Dendritic cell treated with granulocyte-macrophage colony-stimulating factor and Interleukin-4, amounts not matched to agents 40 ng/mL and 50 ng/mL, for 4 days (primary cell): ENCODE measurements at regions not wholly inside any gene's neighbourhood (a gene's known extent, or its start where the extent isn't known, plus 50 kb on each side); places are given as distances from the start of the nearest gene placed in this dataset.

ENCODE experiments used
- H3K27ac Mint-ChIP-seq: one replicate; pipeline ENCODE4 v1.8.0; 2022; ENCODE audit warnings: mild to moderate bottlenecking, mixed read lengths
- H3K27me3 Mint-ChIP-seq: one replicate; pipeline ENCODE4 v1.8.0; 2022; ENCODE audit warnings: mild to moderate bottlenecking, mixed read lengths
- H3K36me3 Mint-ChIP-seq: one replicate; pipeline ENCODE4 v1.8.0; 2022; ENCODE audit warnings: low read depth, mixed read lengths
- H3K4me1 Mint-ChIP-seq: one replicate; pipeline ENCODE4 v1.8.0; 2022; ENCODE audit warnings: low read depth, mixed read lengths
- H3K4me3 Mint-ChIP-seq: one replicate; pipeline ENCODE4 v1.8.0; 2022; ENCODE audit warnings: mild to moderate bottlenecking, moderate library complexity, mixed read lengths
- H3K9me3 Mint-ChIP-seq: one replicate; pipeline ENCODE4 v1.8.0; 2022; ENCODE audit warnings: mixed read lengths
- intact Hi-C: fragments of 100-400 bp; cut with micrococcal nuclease; formaldehyde crosslinking; loops from one replicate; pipeline ENCODE4 v1.15.0; 2022

DNA sequence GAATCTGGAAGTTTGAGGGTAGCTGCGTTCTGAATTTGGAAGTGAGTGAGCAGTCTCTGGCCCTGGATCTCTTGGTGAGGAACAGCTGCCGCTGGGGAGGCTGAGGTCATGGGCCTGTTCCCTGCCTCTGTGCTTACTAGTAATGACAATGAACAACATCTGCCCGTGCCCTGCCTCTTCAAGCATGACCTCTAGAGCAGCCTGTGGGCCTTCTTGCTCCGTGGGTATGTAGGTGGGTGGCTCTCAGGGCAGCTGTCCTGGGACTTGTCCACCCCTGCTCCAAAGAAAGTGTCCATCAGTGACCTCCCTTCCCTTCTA, 186.2 kb downstream of the CXCL12 start:
- Mint-ChIP-seq H3K27me3 (no peaks in the 10 kb centered on the region), H3K27ac (no peak overlapping the region), H3K9me3 (peaks cover 10% of the 10 kb centered on the region), H3K36me3 (no peaks in the 10 kb centered on the region), H3K4me1 (no peaks in the 10 kb centered on the region), H3K4me3 (no peak overlapping the region)
- intact Hi-C loops, result no loop called here

DNA sequence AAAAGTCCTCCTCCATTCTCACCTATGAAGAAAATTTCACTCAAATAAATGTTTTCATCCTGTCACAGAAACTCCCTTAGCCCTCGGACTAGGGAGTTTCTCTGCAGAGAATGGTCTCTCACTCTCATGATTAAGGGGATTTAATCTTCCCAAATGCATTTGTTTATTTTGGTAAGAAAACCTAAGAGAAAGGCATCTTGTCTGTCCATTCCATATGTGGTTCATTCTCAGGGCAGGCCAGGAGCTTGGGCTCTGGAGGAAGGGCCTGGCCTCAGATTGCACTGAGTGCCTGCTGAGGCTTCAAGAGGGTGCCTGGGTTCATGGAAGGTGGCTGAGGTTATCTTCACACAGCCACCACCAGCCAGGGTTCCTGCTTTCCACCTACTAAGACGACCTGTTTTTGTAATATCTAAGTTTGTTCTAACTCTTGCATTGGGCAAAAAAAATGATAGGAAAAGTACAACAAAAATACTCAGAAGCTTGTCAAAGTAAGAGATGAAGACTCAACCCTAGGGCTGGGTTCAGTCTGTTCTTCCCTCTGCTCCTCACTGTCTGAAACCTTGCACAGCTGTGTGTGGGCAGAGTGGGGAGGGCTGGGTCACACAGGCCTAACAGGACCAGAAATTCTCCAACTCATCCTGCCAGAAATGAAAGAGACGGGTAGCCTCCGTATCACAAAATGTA, 186.7 kb downstream of the CXCL12 start:
- Mint-ChIP-seq H3K27me3 (no peaks in the 10 kb centered on the region), H3K4me1 (no peaks in the 10 kb centered on the region), H3K27ac (no peak overlapping the region), H3K36me3 (no peaks in the 10 kb centered on the region), H3K4me3 (no peak overlapping the region), H3K9me3 (peaks cover 10% of the 10 kb centered on the region)
- intact Hi-C loops, result no loop called here

DNA sequence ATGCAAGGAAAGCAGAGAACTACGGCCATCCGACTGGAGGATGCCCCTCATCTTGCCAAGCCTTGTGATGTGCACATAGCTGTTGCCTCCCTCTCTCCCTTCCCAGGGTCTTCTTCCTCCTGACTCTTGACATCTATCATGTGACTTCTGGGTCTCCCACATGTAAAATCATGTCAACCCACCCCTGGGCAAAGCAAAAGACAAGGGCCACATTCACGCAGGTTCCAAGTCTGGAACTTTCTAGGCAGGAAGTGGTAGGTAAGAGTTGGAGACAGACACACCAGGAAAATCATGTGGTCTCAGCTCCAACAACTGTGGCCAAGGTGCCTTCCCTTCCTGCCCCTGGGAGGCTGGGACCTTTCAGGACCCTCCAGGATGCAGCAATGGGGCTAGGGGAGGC, 187.3 kb downstream of the CXCL12 start:
- Mint-ChIP-seq H3K27me3 (no peaks in the 10 kb centered on the region), H3K4me3 (no peak overlapping the region), H3K9me3 (peaks cover 10% of the 10 kb centered on the region), H3K4me1 (no peaks in the 10 kb centered on the region), H3K36me3 (no peaks in the 10 kb centered on the region), H3K27ac (no peak overlapping the region)
- intact Hi-C loops, result no loop called here

DNA sequence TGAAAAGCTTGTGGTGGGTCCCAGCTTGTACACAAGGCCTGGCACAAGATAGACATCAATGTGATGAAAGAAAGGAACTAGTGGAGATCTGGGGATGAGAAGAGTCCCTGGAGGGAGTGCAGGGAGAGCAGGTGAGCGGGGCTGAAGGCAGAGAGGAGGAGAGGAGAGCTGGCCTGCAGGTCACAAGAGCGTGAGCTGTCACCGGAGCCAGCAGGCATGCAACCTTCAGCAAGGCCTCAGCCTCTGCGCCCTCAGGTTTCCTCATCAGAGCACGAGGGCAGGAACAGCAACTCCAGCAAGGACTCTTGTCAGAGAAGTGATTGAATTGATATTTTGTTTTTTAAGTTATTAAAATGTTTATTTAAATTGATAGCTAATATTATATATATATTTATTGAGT, 188.6 kb downstream of the CXCL12 start:
- Mint-ChIP-seq H3K9me3 (no peaks in the 10 kb centered on the region), H3K27me3 (no peaks in the 10 kb centered on the region), H3K27ac (no peak overlapping the region), H3K4me3 (no peak overlapping the region), H3K36me3 (no peaks in the 10 kb centered on the region), H3K4me1 (no peaks in the 10 kb centered on the region)
- intact Hi-C loops, result no loop called here

DNA sequence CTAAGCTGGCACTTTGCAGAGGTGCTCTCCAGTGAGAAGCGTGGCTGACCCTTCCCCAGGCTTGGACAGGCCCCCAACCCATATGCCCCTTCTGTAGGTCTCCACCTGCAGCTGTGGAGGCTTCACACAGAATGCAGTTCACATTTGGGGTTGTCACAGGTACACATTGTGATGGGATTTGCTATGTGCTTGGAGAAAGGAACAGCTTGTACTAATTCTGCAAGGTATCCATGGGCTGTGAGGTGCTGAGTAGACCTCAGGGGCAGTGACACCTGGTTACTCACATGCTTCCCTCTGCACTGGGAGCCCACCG, 188.9 kb downstream of the CXCL12 start:
- no peaks in the 10 kb centered on the region for H3K4me1 Mint-ChIP-seq
- H3K4me3 Mint-ChIP-seq, result no peak overlapping the region
- no peak overlapping the region for H3K27ac Mint-ChIP-seq
- H3K36me3 Mint-ChIP-seq, result no peaks in the 10 kb centered on the region
- intact Hi-C loops, result no loop called here
- H3K9me3 Mint-ChIP-seq, result peaks cover under 1% of the 10 kb centered on the region
- H3K27me3 Mint-ChIP-seq, result no peaks in the 10 kb centered on the region

DNA sequence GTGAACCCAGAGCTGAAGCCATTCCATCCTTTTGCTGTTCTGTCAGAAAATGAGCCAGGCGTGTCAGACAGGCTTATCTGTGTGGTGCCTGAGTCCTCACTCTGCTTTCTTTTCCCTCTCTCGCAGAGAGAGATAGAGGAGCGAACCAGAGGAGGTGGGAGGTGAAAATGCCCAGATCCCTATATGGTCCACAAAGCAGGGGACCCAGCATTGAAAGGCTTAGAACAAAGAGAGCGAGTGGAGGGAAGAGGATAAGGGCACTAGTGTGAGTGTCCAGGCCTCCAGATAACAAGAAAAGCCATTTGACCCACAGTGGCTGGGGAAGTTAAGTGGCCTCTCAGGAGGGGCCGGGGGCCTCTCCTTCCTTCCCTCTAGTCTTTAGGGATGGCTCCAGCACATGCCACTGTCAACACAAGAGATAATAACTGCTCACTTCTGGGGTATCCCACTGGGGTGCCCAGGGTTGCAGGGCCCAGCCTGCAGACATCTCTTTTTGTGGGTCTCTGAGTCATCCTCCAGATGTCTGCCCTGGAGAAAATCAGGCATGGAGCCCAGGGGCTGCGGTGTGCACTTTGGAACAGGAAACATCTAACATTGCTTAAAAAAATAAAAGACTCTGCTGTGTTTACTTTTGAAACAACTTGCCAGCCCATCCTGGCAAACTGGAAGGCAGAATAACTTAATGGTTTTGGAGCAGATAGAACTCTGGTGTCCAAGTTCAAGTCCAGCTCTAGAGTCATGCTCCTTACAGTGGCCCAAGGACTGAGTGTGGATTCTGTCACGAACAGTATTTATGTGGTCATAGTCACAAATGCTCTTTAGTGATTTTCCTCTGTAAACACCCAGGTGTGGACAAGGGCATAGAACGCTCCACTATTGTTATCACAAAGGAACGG, 189.5 kb downstream of the CXCL12 start:
- intact Hi-C loops, result no loop called here
- H3K9me3 Mint-ChIP-seq, result peaks cover 6% of the 10 kb centered on the region
- H3K4me1 Mint-ChIP-seq, result no peaks in the 10 kb centered on the region
- no peaks in the 10 kb centered on the region for H3K27me3 Mint-ChIP-seq
- H3K27ac Mint-ChIP-seq, result no peak overlapping the region
- no peak overlapping the region for H3K4me3 Mint-ChIP-seq
- no peaks in the 10 kb centered on the region for H3K36me3 Mint-ChIP-seq

DNA sequence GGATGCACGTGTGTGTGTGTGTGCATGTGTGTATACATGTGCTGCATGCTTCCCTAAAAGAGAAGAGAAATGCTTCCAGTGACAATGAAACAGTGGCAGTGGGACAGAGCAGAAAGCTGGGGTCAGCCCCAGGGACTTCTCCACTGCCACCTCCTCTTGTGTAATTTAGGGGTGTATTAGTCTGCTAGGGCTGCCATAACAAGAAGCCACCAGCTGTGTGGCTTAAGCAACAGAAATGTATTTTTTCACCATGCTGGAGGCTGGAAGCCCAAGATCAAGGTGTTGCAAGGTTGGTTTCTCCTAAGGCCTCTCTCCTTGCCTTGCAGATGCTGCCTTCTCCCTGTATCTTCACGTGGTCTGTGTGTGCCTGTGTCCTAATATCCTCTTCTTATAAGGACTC, 190.5 kb downstream of the CXCL12 start:
- peaks cover 6% of the 10 kb centered on the region for H3K9me3 Mint-ChIP-seq
- no peaks in the 10 kb centered on the region for H3K36me3 Mint-ChIP-seq
- no peaks in the 10 kb centered on the region for H3K27me3 Mint-ChIP-seq
- H3K27ac Mint-ChIP-seq, result no peak overlapping the region
- H3K4me3 Mint-ChIP-seq, result no peak overlapping the region
- no peaks in the 10 kb centered on the region for H3K4me1 Mint-ChIP-seq
- intact Hi-C loops, result no loop called here

DNA sequence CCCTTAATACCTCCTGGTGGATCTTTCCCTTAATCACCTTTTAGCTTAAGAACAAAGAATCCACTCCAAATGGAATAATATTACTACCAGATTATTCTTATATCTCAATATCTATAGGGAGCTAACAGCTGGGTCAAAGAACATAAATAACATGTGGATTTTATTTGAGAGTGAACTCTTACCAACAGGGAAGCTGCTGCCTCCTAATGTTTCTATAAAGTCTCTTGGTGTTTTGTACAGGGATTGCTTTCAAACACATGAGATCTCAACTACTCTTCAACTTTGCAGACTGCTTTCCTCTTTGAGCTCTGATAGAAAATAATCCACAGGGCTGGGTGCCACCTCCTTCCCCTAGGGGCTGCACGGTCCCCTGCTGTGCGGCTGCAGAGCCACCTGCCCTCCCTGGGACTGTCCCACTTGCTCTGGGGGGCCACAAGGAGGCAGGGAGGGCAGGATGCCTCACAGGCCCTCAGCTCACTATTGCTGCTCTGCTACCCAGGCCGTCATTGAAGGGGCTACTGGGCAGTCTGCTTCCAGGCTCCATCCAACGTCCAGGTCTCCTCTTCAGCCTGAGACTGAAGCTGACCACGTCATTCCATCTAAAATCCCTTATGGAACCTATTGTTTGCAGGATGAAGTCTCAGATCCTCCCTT, 191.2 kb downstream of the CXCL12 start:
- peaks cover 6% of the 10 kb centered on the region for H3K9me3 Mint-ChIP-seq
- no peaks in the 10 kb centered on the region for H3K36me3 Mint-ChIP-seq
- H3K4me3 Mint-ChIP-seq, result no peak overlapping the region
- no peaks in the 10 kb centered on the region for H3K27me3 Mint-ChIP-seq
- no peaks in the 10 kb centered on the region for H3K4me1 Mint-ChIP-seq
- intact Hi-C loops, result no loop called here
- H3K27ac Mint-ChIP-seq, result no peak overlapping the region

DNA sequence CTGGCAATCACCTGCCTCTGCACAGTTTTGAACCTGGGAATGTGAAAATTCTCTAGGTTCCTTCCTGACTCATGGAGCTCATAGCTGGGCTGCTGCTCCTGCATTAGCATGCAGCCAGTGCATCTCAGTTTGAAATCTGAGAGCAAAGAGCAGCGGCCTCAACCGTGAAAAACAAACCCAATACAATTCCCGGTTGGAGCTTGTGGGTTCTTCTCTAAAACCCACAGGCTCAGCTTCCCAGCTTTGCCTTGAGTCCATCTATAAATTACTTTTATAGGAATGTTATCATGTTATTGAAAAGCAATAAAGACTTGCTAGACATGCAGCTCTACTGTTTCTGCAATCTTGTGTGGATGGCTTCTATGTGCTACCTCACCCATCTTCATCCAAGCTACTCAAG, 191.7 kb downstream of the CXCL12 start:
- no peak overlapping the region for H3K27ac Mint-ChIP-seq
- no peaks in the 10 kb centered on the region for H3K27me3 Mint-ChIP-seq
- no peaks in the 10 kb centered on the region for H3K4me1 Mint-ChIP-seq
- H3K36me3 Mint-ChIP-seq, result no peaks in the 10 kb centered on the region
- intact Hi-C loops, result no loop called here
- no peak overlapping the region for H3K4me3 Mint-ChIP-seq
- H3K9me3 Mint-ChIP-seq, result peaks cover 6% of the 10 kb centered on the region

DNA sequence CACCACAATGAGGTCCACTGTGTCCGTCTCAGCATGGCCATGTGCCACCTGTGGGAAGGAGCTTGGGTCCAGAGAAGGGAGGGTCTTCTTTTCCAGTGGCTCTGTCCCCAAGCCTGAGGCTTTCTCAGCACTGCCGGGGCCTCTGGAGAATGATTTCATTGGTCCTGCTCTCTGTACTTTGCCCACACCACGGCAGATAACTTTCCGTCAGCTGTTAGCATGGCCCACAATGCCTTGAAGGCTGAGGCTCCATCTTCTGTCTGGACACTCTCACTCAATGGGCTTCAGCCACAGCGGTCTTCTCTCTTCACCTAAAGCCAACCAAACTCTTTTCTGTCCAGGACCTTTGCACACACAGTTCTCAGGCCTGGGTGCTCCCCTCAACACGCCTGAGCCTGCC, 192.5 kb downstream of the CXCL12 start:
- Mint-ChIP-seq H3K36me3 (no peaks in the 10 kb centered on the region), H3K27me3 (no peaks in the 10 kb centered on the region), H3K4me3 (no peak overlapping the region), H3K9me3 (peaks cover 6% of the 10 kb centered on the region), H3K4me1 (no peaks in the 10 kb centered on the region), H3K27ac (no peak overlapping the region)
- intact Hi-C loops, result no loop called here

DNA sequence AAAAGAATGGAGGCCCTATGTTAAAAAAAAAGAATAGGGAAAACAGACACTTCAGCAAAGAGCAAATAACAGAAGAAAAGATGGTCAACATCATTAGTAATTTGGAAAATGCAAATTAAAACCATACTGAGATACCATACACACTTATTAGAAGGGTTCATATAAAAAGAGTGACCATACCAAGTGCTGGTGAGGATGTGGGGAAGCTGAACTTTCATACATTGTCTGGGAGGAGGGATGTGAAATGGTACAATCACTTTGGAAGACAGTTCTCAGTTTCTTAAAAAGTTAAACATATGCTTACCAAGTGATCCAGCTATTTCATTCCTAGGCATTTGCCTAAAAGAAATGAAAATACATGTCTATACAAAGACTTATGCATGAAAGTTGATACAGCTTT, 194.4 kb downstream of the CXCL12 start:
- Mint-ChIP-seq H3K27ac (no peak overlapping the region), H3K4me3 (no peak overlapping the region), H3K36me3 (no peaks in the 10 kb centered on the region), H3K9me3 (peaks cover 6% of the 10 kb centered on the region), H3K4me1 (no peaks in the 10 kb centered on the region), H3K27me3 (no peaks in the 10 kb centered on the region)
- intact Hi-C loops, result no loop called here

DNA sequence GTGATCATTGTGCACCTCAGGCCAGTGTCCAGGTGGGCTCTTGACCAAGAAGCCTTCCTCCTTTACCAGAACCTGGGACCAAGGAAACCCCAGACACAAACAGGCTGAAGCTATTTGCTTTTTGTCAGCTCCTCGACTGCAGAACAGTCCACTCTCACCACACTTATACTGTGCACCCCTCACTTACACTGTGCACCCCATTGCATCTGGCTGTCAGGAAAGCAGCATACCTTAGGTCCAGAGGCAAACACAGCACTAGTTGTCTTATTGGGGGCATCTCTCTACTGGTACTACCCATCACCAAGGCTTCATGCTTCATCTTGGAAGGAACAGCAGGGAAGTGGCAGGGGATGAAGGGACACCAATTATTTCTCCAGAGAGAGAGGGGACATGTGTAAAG, 198.1 kb downstream of the CXCL12 start:
- H3K36me3 Mint-ChIP-seq, result no peaks in the 10 kb centered on the region
- no peak overlapping the region for H3K4me3 Mint-ChIP-seq
- no peaks in the 10 kb centered on the region for H3K27me3 Mint-ChIP-seq
- no peak overlapping the region for H3K27ac Mint-ChIP-seq
- intact Hi-C loops, result no loop called here
- no peaks in the 10 kb centered on the region for H3K4me1 Mint-ChIP-seq
- H3K9me3 Mint-ChIP-seq, result peaks cover 6% of the 10 kb centered on the region

DNA sequence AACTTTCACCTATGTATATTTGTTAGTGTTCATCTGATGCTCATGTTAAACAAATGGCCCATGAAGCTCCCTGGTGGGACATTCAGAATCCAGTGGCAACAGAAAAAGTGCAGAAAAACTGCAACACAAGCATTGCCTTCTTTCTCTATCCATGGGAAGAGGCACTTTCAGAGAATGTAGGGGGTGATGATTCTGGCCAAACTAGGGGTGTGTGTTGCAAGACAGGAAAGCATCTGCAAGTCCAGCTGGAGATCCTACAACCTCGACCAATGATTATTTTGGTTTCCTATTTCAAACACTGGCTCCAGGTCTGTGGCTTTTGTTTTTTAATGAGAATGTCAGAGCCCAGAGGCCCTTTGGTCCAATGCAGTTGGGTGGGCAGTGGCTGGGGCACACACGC, 198.7 kb downstream of the CXCL12 start:
- H3K9me3 Mint-ChIP-seq, result peaks cover 6% of the 10 kb centered on the region
- H3K27ac Mint-ChIP-seq, result no peak overlapping the region
- no peaks in the 10 kb centered on the region for H3K27me3 Mint-ChIP-seq
- H3K4me3 Mint-ChIP-seq, result no peak overlapping the region
- intact Hi-C loops, result no loop called here
- no peaks in the 10 kb centered on the region for H3K4me1 Mint-ChIP-seq
- H3K36me3 Mint-ChIP-seq, result no peaks in the 10 kb centered on the region

DNA sequence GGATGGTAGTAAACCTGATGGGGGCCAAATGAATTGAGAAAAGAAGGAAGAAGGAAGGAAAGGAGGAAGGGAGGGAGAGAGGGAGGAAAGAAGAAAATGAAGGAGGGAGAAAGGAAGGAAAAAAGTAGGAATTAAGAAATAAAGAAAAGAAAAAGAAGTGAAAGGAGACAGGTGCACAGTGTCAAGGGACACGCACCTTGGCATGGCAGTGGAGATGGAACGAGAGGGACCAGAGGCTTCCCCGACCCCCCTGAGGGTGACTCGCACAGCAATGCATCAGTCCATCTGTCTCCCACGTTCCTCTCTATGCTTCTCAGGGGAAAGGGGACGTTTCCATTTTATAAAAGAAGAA, 199.6 kb downstream of the CXCL12 start:
- H3K9me3 Mint-ChIP-seq, result no peaks in the 10 kb centered on the region
- no peak overlapping the region for H3K27ac Mint-ChIP-seq
- H3K27me3 Mint-ChIP-seq, result no peaks in the 10 kb centered on the region
- no peaks in the 10 kb centered on the region for H3K4me1 Mint-ChIP-seq
- H3K36me3 Mint-ChIP-seq, result no peaks in the 10 kb centered on the region
- intact Hi-C loops, result no loop called here
- no peak overlapping the region for H3K4me3 Mint-ChIP-seq
